Activated naive CD8-positive, alpha-beta T cell treated with anti-CD3 and anti-CD28 coated beads for 36 hours (primary cell): ENCODE measurements at regions not wholly inside any gene's neighbourhood (a gene's known extent, or its start where the extent isn't known, plus 50 kb on each side); places are given as distances from the start of the nearest gene placed in this dataset.
A peak's percentile ranks its signal among the peaks of the same experiment; 100 is the strongest.

Experiments used
- DNase-seq: peaks from one replicate; pipeline ENCODE4 v3.0.0; 2021
- H3K27ac Mint-ChIP-seq: one replicate; pipeline ENCODE4 v1.8.0; 2022; ENCODE audit warnings: mild to moderate bottlenecking, moderate library complexity, mixed read lengths
- H3K27me3 Mint-ChIP-seq: one replicate; pipeline ENCODE4 v1.8.0; 2022; ENCODE audit warnings: mild to moderate bottlenecking, mixed read lengths
- H3K36me3 Mint-ChIP-seq: one replicate; pipeline ENCODE4 v1.8.0; 2021; ENCODE audit warnings: mild to moderate bottlenecking, mixed read lengths
- H3K4me1 Mint-ChIP-seq: one replicate; pipeline ENCODE4 v1.8.0; 2021; ENCODE audit warnings: mixed read lengths
- H3K4me3 Mint-ChIP-seq: one replicate; pipeline ENCODE4 v1.8.0; 2022; ENCODE audit warnings: mild to moderate bottlenecking, moderate library complexity, mixed read lengths
- H3K9me3 Mint-ChIP-seq: one replicate; pipeline ENCODE4 v1.8.0; 2022; ENCODE audit warnings: mixed read lengths

GRCh38 chr6:3630258-3630835, 121.2 kb downstream of the PXDC1 start:
- DNase-seq = no peak
- Mint-ChIP-seq H3K27ac (no peak overlapping the region), H3K36me3 (no peaks in the 10 kb centered on the region), H3K4me1 (peaks cover 12% of the 10 kb centered on the region), H3K9me3 (no peaks in the 10 kb centered on the region), H3K27me3 (peaks cover 6% of the 10 kb centered on the region), H3K4me3 (no peak overlapping the region)

- no peak overlapping the region for H3K27ac Mint-ChIP-seq
- H3K27me3 Mint-ChIP-seq = peaks cover 22% of the 10 kb centered on the region
- no peaks in the 10 kb centered on the region for H3K9me3 Mint-ChIP-seq
- H3K36me3 Mint-ChIP-seq = no peaks in the 10 kb centered on the region
- no peak for DNase-seq
- no peak overlapping the region for H3K4me3 Mint-ChIP-seq
- H3K4me1 Mint-ChIP-seq = peaks cover 18% of the 10 kb centered on the region
These were observed 123.3 kb downstream of the PXDC1 start for GRCh38 chr6:3627956-3628835.

- H3K9me3 Mint-ChIP-seq = no peaks in the 10 kb centered on the region
- no peak overlapping the region for H3K4me3 Mint-ChIP-seq
- no peak overlapping the region for H3K27ac Mint-ChIP-seq
- peaks cover 27% of the 10 kb centered on the region for H3K27me3 Mint-ChIP-seq
- no peak for DNase-seq
- H3K36me3 Mint-ChIP-seq = no peaks in the 10 kb centered on the region
- H3K4me1 Mint-ChIP-seq = peaks cover 18% of the 10 kb centered on the region
These were observed 124.0 kb downstream of the PXDC1 start for GRCh38 chr6:3627501-3627900.

GRCh38 chr6:3625980-3626563, 125.4 kb downstream of the PXDC1 start:
- no peaks in the 10 kb centered on the region for H3K9me3 Mint-ChIP-seq
- peaks cover 16% of the 10 kb centered on the region for H3K4me1 Mint-ChIP-seq
- no peak overlapping the region for H3K27ac Mint-ChIP-seq
- no peaks in the 10 kb centered on the region for H3K36me3 Mint-ChIP-seq
- H3K27me3 Mint-ChIP-seq = peaks cover 31% of the 10 kb centered on the region
- H3K4me3 Mint-ChIP-seq = no peak overlapping the region
- no peak for DNase-seq

- Mint-ChIP-seq H3K27me3 (peaks cover 31% of the 10 kb centered on the region), H3K4me1 (peaks cover 16% of the 10 kb centered on the region), H3K4me3 (no peak overlapping the region), H3K36me3 (no peaks in the 10 kb centered on the region), H3K27ac (no peak overlapping the region), H3K9me3 (no peaks in the 10 kb centered on the region)
- no peak for DNase-seq
These were observed 126.1 kb downstream of the PXDC1 start for GRCh38 chr6:3625149-3625979.

GRCh38 chr6:3624250-3625136, 127.0 kb downstream of the PXDC1 start:
- DNase-seq = no peak
- H3K4me3 Mint-ChIP-seq = no peak overlapping the region
- no peaks in the 10 kb centered on the region for H3K36me3 Mint-ChIP-seq
- no peak overlapping the region for H3K27ac Mint-ChIP-seq
- H3K27me3 Mint-ChIP-seq = peaks cover 31% of the 10 kb centered on the region
- peaks cover 16% of the 10 kb centered on the region for H3K4me1 Mint-ChIP-seq
- H3K9me3 Mint-ChIP-seq = no peaks in the 10 kb centered on the region

GRCh38 chr6:3623451-3624249, 127.9 kb downstream of the PXDC1 start:
- no peak overlapping the region for H3K27ac Mint-ChIP-seq
- H3K9me3 Mint-ChIP-seq = no peaks in the 10 kb centered on the region
- peak; percentile 54 for DNase-seq
- peaks cover 31% of the 10 kb centered on the region for H3K27me3 Mint-ChIP-seq
- peak overlapping the region; percentile 38 for H3K4me3 Mint-ChIP-seq
- peaks cover 14% of the 10 kb centered on the region for H3K4me1 Mint-ChIP-seq
- H3K36me3 Mint-ChIP-seq = no peaks in the 10 kb centered on the region

- H3K4me3 Mint-ChIP-seq = no peak overlapping the region
- peaks cover 24% of the 10 kb centered on the region for H3K27me3 Mint-ChIP-seq
- no peak overlapping the region for H3K27ac Mint-ChIP-seq
- no peaks in the 10 kb centered on the region for H3K36me3 Mint-ChIP-seq
- no peak for DNase-seq
- H3K9me3 Mint-ChIP-seq = no peaks in the 10 kb centered on the region
- H3K4me1 Mint-ChIP-seq = peaks cover 6% of the 10 kb centered on the region
These were observed 130.1 kb downstream of the PXDC1 start for GRCh38 chr6:3621411-3621810.

GRCh38 chr6:3620937-3621336, 130.6 kb downstream of the PXDC1 start:
- Mint-ChIP-seq H3K9me3 (no peaks in the 10 kb centered on the region), H3K4me1 (peaks cover 6% of the 10 kb centered on the region), H3K27ac (no peak overlapping the region), H3K27me3 (peaks cover 24% of the 10 kb centered on the region), H3K36me3 (no peaks in the 10 kb centered on the region), H3K4me3 (no peak overlapping the region)
- no peak for DNase-seq

GRCh38 chr6:3620389-3620788, 131.1 kb downstream of the PXDC1 start:
- Mint-ChIP-seq H3K27ac (no peak overlapping the region), H3K4me1 (peaks cover 6% of the 10 kb centered on the region), H3K27me3 (peaks cover 24% of the 10 kb centered on the region), H3K4me3 (no peak overlapping the region), H3K9me3 (no peaks in the 10 kb centered on the region), H3K36me3 (no peaks in the 10 kb centered on the region)
- DNase-seq = no peak

GRCh38 chr6:3619800-3620199, 131.7 kb downstream of the PXDC1 start:
- Mint-ChIP-seq H3K27me3 (peaks cover 24% of the 10 kb centered on the region), H3K4me1 (peaks cover 6% of the 10 kb centered on the region), H3K36me3 (no peaks in the 10 kb centered on the region), H3K27ac (no peak overlapping the region), H3K4me3 (no peak overlapping the region), H3K9me3 (no peaks in the 10 kb centered on the region)
- no peak for DNase-seq

- H3K4me1 Mint-ChIP-seq = peaks cover 6% of the 10 kb centered on the region
- no peak overlapping the region for H3K27ac Mint-ChIP-seq
- H3K4me3 Mint-ChIP-seq = no peak overlapping the region
- H3K36me3 Mint-ChIP-seq = no peaks in the 10 kb centered on the region
- DNase-seq = no peak
- H3K27me3 Mint-ChIP-seq = peaks cover 19% of the 10 kb centered on the region
- no peaks in the 10 kb centered on the region for H3K9me3 Mint-ChIP-seq
These were observed 132.3 kb downstream of the PXDC1 start for GRCh38 chr6:3619201-3619600.

- Mint-ChIP-seq H3K4me3 (no peak overlapping the region), H3K27me3 (peaks cover 13% of the 10 kb centered on the region), H3K4me1 (peaks cover 5% of the 10 kb centered on the region)
These were observed 132.9 kb downstream of the PXDC1 start for GRCh38 chr6:3618642-3619041.

More at GRCh38 chr6:3618642-3619041, 132.9 kb downstream of the PXDC1 start:
- no peaks in the 10 kb centered on the region for H3K9me3 Mint-ChIP-seq
- DNase-seq = no peak
- no peaks in the 10 kb centered on the region for H3K36me3 Mint-ChIP-seq
- no peak overlapping the region for H3K27ac Mint-ChIP-seq
